ENCODE measurements at regions not wholly inside any gene's neighbourhood (a gene's known extent, or its start where the extent isn't known, plus 50 kb on each side); places are given as distances from the start of the nearest gene placed in this dataset.
"Not testable (repeated sequence)": the region's sequence is repeated elsewhere in the genome, so short reads cannot be mapped to it uniquely, and the experiment has no call there.

DNA sequence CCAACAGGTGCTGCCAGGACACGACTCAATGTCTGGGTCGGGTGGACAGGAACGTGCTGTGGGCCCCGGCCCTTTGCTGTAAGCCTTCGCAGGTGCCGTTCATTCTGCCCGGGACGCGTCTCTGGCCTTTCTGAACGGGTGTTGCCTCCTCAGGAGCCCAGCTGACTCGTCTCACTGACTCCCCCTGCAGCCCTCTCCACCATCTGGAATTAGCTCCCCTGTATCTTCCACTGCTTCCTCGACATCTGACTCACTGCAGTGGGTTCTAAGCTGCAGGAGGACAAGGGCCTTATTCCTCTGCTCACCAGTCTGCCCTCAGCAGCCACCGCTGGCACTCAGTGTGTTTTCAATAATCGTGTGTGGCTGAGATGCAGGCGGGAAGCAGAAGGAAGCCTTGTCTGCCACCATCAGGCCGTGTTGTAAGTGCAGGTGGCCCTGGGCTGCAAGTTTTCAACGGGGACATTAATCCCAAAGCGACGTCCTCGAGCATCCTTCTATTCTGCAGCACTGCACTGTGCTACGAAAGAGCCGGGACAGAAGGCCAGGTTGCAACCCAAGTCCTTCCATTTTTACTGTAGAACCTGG is 256.2 kb downstream of the FOXL1 start:
- peak; percentile 55 for DNase-seq (ENCODE audit: low read depth)

DNA sequence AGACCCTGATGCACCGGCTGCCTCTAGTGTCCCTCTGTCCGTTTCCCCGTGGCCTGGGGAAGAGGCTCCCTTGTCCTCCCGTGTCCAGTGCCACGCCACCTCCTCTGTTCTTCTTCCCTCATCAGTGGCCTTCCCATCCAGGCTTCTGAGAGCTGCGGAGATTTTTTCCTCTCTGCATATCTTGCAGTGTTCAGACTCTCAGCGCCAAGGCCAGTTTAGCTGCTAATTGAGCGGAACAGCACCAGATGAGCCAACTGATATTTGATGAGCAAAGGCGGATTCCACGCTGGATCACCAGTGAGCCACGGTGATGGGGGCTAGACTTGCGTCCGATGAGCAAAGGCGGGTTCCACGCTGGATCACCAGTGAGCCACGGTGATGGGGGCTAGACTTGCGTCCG is 257.6 kb downstream of the FOXL1 start:
- DNase-seq (ENCODE audit: low read depth), result no peak

DNA sequence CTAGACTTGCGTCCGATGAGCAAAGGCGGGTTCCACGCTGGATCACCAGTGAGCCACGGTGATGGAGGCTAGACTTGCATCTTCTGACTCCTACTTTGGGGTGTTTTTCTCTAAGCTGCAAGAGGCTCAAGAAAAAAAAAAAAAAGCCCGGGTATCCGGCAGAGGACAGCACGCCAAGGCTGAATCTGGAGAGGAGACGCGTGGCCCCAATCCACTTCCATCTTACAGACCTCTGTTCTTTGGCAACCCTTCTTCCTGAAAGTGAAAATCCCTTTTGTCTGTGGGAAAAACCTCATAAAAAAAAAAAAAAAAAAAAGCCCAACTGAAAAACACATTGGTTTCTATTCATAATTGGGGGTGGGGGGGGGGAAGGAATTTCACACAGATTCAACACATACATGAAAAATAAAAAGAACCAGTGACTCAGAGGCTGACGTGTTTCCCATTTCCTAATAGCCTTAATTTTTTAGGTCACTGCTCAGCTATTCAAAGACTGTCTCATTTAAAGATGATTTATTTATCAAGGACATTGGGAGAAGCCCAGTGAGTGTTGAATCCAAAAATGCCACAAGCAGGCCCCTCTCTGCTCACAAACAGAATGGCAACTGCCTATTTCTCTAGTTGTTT is 258.3 kb downstream of the FOXL1 start:
- peak; percentile 86 for DNase-seq (ENCODE audit: low read depth)

DNA sequence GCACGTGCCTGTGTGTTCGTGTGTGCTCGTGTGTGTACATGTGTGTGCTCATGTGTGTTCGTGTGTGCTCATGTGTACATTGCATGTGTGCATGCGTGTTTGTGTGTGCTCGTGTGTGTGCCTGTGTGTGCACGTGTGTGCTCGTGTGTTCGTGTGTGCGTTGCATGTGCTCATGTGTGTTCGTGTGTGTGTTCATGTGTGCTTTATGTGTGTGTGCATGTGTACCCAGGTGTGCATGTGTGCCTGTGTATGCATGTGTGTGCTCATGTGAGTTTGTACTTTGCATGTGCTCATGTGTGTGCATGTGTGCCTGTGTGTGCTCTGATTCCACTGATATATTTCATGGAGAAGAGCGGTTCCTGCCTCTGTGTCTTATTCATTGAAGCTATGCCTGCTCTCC is 265.5 kb downstream of the FOXL1 start:
- no peak for DNase-seq (ENCODE audit: low read depth)

DNA sequence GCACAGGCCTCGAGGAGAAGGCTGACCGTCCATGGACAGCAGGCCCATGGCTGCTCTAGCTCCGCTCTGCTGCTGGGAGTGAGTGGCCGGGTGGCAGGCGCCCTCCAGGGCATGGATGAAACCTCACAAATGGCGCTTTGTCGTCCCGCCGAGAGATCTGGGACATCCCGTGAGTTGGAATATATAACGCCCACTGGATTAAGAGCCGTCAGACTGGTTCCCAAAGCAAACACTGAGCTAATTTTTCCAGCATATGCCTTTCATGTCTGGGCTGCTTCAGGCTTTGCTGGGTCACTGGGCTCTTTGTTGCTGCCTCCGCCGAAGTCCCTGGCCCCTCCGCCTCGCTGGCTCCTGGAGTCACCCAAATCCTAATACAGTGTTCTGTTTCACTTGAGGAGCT is 266.3 kb downstream of the FOXL1 start:
- DNase-seq (ENCODE audit: low read depth), result no peak

DNA sequence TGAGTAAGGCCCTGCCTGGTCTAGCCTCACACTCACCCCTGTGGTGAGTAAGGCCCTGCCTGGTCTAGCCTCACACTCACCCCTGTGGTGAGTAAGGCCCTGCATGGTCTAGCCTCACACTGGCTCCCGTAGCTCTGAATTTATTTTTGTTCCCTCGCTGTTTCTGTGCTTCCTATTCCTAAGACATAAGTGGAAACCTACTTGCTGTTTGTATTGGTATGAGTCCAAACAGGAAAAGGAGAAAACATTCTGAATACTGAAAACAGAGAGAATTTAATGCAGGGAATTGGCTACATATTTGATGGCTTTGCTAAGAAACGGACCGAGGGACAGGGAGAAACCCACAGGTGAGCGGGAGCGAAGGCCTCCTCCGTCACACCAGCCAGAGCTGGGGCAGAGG is 267.8 kb downstream of the FOXL1 start:
- no peak for DNase-seq (ENCODE audit: low read depth)

DNA sequence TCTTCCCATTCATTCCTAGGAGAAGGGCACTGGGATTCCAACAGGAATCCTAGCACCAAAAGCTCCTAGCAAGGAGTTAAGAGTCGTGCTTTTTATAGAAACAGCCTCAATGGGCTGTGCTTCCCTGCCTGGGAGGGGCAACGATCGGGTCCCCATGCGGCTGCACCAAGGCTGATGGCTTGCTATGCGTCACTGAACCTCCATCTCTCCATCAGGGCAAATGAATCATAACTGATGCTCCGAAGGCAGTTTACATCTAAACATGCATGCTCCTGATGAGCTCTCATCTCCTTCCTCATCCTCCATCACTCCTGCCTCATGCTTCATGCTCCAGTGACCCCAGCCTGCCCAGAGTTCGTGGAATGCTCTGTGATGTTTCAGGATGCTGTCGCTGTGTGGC is 270.5 kb downstream of the FOXL1 start:
- no peak for DNase-seq (ENCODE audit: low read depth)

DNA sequence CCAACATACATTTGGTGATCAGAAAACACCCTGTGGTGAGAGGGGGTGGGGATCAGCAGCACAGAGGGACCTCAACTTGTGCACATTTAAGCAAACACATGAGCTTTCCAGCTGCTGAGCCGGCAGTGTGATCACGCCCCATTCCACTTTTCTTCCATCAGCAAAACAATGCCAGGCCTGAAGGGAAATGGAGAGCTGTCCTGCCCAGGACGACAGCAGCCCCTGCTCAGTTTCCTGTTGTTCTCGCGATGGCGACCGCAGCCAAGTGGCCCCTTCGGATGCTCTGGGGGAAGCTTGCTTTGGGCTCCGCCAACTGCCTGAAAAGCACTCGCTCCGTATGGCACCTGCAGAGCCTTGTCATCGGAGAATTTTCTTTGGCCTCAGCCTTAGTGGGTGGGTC is 272.3 kb downstream of the FOXL1 start:
- DNase-seq (ENCODE audit: low read depth), result no peak

DNA sequence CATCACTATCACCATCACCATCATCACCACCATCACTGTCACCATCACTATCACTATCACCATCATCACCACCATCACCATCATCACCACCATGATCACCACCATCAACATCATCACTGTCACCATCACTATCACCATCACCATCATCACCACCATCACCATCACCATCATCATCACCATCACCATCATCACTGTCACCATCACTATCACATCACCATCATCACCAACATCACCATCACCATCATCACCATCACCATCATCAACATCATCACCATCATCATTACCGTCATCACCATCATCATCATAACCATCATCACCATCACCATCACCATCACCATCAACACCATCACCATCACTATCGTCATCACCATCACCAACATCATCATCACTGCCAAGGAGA is 273.8 kb downstream of the FOXL1 start:
- no peak for DNase-seq (ENCODE audit: low read depth)

DNA sequence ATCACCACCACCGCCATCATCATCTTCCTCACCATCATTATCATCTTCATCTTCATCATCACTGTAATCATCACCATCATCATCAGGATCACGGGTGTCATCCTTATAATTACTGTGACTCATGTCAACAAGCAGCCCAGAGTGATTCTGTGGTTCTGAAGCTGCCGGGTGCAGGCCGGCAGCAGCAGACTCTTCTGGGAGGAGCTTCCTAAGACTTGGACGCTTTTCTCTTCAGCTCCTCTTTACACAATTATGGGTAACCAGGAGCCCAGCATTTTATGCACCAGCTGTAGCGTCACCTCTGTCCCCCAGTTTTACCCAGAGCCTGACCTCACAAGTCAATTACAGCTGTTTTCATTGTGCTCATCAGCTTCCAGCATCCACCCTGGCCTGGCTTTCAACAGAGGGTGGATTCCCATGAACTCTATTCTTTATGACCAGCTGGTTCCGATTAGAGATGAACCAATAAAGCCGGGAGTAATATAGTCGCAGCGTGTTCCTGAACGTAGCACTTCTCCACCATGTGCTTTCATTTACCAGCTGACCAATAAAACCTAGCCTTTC is 275.8 kb downstream of the FOXL1 start:
- DNase-seq (ENCODE audit: low read depth), result no peak

DNA sequence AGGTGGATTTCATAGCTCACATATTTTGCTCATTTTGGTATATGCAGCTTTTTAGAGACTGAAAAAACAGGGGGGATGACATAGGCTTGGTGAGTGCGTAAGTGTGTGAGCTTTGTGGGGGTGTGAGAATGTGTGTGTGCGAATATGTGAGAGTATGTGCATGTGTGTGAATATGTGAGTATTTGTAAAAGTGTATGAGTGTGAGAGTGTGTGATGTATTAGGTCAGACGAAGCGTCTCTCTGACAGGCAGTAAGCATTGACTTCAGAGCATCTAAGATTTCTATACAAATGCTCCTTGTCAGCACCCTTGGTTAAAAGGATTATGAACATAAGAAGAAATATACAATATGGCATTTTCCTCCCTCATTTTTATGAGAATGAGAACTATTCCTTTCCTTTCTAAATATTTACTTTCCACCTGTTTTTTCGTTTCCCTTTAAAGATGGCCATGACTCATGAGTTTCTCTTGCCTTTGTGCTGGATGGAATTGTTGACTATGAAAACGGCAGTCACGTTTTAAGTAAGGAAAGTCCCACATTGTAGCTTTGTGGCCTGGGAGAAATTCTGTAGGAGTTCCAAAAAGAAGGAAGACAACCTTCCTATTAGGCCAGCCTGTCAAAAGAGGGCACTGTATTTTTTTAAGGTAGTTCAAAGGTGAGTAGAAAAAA is 276.4 kb downstream of the FOXL1 start:
- no peak for DNase-seq (ENCODE audit: low read depth)

DNA sequence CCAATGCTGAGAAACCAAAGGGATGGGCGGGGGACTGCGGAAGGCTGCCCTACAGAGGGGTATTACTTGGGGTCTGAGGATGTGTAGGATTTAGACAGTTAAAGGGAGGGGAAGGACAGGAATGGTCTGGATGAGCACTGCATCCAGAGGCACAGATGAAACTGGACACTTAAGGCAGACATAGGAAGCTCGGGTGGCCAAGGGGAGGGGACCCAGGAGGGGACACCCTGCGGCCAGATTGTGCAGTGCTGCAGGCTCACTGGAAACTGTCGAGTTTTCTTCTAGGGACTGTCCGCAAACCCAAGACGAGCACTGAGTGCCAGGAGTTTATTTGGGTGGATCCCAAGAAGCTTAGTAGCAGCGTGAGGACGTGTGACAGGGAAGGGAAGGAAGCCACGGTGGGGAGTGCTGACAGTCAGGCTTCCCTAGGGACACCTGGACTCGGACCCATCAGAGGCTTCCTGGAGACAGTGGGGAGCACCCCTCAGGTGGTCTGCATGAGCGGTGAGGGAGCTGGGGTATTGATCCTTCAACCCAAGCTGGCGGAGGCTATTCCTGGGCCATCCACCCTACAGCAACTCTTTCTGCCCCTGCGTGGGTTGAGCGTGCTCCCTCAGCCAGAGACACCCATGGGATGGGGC is 278.7 kb downstream of the FOXL1 start:
- DNase-seq (ENCODE audit: low read depth), result no peak

DNA sequence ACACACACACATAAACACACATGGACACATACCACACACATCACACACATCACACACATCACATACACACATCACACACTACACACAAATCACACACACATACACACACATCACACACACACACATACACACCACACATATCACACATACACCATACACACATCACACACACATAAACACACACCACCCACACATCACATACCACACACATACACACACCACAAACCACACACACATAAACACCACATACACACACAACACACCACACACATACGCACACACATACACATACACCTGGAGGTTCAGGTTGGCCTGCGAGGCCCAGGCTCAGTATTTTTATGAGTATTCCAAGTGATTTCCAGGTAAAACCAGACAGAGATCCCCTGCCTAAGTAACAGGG is 279.5 kb downstream of the FOXL1 start:
- no peak for DNase-seq (ENCODE audit: low read depth)

DNA sequence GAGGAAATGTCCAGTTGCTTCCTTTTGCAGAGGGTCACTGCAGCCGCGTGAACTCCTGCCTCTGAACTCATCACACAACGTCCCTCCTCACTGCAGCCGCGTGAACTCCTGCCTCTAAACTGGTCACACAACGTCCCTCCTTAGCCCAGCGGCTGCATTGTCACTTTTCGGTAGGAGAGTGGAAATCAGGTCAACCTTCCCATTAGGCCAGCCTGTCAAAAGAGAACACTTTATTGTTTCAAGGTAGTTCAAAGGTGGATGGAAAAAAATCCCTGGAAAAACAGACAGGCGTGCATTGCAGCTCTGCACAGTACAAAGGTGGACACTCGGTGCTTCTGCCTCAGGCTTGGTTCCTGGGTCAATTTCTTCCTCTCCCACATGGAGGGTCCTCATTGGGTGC is 280.2 kb downstream of the FOXL1 start:
- DNase-seq (ENCODE audit: low read depth), result no peak

DNA sequence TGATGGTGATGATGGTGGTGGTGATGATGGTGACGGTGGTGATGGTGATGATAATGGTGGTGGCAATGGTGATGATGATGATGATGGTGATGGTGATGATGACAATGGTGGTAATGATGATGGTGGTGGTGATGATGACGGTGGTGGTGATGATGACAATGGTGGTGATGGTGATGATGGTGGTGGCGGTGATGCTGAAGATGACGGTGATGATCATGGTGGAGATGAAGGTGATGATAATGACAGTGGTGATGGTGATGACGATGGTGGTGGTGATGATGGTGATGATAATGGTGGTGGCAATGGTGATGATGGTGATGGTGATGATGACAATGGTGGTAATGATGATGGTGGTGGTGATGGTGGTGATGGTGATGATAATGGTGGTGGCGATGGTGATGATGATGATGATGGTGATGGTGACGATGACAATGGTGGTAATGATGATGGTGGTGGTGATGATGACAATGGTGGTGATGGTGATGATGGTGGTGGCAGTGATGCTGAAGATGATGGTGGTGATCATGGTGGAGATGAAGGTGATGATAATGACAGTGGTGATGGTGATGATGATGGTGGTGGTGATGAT is 283.0 kb downstream of the FOXL1 start:
- DNase-seq (ENCODE audit: low read depth), result not testable (repeated sequence)

DNA sequence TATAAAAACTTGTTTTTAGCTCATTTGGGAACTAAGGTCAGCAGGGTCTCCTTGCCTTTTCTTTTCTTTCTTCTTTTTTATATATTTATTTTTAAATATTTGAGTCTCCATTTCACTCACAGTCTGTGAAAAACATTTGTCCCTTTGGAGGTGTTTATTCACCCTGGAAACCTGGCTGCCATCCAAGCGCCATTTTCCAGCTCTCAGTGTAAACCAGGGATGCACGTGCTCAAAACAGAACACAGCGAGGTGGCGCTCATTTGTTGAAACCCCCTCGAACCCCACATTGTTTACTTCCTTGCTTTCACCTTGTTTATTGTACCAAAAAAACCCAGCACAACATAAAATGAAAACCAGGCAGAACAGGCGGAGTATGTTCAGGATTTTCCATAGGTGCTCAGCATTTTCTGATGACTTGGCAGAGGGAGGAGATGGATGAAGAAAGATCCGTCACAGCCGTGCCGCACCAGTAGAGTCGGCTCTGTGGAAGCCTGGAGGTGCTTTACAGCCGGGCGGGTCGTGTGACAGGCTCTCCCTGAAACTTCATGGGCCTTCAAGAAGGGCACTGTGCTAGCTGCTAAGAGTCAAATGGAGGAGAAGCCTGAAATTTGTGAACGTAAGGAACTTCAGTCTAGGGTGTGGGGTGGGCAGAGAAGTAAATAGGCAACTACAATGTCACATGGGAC is 284.4 kb downstream of the FOXL1 start:
- DNase-seq (ENCODE audit: low read depth), result no peak

DNA sequence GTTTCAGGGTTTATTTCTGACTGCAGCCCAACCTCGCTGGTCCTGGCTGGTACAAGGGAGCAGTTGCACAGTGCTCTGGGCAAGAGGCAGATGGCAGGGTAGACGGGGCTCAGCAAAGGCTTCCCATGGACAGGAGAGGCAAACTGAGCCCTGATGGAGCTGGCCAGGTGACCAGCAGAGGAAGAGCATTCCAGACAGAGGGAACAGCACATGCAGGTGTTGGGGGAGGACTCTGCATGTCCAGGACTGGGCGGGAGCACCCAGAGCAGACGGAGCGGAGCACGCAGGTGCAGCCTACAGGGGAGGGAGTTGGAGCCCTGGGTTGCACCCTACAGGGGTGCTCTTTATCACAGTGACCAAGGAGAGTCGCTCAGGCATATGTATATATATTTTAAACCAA is 285.3 kb downstream of the FOXL1 start:
- DNase-seq (ENCODE audit: low read depth), result no peak

DNA sequence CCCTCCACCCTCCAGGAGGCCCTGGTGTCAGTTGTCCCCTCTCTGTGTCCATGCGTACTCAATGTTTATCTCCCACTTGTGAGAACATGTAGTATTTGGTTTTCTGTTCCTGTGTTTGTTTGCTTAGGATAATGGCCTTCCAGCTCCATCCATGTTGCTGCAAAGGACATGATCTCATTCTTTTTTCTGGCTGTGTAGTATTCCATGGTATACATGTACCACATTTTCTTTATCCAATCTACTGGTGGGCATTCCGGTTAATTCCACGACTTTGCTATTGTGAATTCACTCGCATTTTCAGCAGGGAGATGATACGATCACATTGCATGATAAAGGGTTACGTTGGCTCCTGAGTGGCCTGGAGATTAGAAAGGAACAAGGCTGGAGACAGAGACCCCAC is 286.2 kb downstream of the FOXL1 start:
- DNase-seq (ENCODE audit: low read depth), result no peak

DNA sequence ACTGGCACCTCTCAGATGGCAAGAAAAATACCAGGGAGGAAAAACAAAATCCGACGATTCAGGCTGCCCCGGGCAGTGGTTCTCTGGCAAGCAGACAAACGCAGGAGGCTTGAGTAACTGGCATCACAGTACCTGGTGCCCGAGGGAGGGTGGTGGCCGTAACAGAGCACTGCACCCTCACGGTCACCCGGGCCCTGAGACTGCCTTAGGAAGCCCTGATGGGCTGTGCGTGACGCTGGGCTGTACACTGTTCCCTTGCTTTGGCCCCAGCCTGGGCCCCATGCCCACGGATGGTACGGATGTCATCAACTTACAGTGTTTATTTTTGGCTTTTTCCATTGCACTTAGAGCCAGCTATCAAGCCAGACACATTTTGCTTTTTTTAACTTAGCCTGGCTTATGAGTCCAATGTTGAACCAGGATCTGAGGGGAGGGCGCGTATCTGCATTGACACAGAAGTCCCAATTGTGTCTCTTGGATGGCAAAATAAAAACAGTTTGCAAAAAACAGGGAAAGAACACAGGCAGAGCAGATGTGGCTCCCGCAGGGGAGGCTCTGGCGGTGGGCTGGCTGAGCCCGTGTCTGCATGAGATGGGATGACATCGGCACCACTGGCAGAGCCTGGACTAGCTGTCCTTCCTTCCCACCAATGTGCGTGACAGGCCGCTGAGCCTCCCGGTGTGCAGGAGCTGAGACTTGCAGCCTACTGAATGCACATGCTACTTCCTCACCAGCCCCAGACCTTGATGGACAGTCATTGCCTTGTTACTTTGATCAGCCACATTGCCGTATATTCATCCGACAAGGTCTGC is 287.7 kb downstream of the FOXL1 start:
- DNase-seq (ENCODE audit: low read depth), result no peak

DNA sequence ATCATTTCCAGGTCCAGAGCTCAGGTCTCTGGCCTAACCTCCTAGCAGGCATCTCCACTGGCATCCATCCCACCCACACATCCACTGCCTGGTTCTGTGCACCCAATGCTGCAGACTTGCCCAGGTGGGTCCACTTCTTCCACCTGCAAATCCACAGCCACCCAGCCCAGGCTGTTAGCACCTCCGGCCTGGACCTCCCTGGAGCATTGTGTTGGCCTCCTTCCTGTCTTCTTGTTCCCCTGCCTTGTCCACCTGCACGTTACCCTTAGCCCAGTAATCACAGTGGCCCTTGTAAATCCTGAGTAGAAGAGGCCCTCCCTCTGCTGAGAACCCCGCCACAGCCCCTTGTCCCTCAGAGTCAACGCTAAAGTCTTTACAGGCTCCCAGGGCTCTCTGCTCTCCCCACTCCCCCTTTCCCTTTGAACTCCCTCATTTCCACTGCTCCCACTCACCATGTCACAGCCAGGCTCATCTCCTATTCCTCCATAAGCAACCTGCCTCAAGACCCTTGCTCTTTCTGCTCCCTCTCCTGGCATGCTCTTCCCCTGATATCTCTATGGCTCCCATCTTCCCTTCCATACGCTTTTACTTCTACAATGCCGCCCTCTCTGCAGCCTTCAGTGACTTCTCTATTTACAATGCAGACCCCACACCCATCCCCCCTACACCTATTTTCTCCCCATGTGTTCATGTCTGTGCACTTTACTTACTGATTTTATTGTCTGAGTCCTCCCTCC is 288.8 kb downstream of the FOXL1 start:
- DNase-seq (ENCODE audit: low read depth), result no peak
